ENCODE measurements at regions not wholly inside any gene's neighbourhood (a gene's known extent, or its start where the extent isn't known, plus 50 kb on each side); places are given as distances from the start of the nearest gene placed in this dataset.

DNA sequence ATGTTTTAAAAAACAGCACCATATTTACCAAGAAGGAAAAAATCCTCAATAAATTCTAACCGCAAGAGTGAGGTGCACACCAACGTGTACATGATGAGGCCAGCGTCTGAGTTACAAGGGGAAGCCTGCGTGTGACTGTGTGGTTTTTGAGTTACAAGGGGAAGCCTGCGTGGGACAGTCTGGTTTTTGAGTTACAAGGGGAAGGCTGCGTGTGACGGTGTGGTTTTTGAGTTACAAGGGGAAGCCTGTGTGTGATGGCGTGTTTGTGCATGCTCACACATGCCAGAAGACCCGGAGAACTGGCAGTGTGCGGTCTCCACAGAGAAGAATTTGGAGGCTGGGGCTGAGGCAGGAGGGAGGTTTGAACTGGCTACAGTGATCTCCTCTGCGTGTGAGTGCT is 1376.4 kb downstream of the TBC1D22A start:
- no peak for TF ChIP-seq ZNF555 (tag by site-specific recombination; conservative IDR thresholded peaks at IDR 0.05)
- TF ChIP-seq, protein P1, sequence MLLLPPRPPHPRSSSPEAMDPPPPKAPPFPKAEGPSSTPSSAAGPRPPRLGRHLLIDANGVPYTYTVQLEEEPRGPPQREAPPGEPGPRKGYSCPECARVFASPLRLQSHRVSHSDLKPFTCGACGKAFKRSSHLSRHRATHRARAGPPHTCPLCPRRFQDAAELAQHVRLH (tag by site-specific recombination; IDR thresholded peaks at IDR 0.05) = no peak
- TF ChIP-seq ZNF785 (tag by site-specific recombination; IDR thresholded peaks at IDR 0.05) = no peak
- TF ChIP-seq, protein P2, sequence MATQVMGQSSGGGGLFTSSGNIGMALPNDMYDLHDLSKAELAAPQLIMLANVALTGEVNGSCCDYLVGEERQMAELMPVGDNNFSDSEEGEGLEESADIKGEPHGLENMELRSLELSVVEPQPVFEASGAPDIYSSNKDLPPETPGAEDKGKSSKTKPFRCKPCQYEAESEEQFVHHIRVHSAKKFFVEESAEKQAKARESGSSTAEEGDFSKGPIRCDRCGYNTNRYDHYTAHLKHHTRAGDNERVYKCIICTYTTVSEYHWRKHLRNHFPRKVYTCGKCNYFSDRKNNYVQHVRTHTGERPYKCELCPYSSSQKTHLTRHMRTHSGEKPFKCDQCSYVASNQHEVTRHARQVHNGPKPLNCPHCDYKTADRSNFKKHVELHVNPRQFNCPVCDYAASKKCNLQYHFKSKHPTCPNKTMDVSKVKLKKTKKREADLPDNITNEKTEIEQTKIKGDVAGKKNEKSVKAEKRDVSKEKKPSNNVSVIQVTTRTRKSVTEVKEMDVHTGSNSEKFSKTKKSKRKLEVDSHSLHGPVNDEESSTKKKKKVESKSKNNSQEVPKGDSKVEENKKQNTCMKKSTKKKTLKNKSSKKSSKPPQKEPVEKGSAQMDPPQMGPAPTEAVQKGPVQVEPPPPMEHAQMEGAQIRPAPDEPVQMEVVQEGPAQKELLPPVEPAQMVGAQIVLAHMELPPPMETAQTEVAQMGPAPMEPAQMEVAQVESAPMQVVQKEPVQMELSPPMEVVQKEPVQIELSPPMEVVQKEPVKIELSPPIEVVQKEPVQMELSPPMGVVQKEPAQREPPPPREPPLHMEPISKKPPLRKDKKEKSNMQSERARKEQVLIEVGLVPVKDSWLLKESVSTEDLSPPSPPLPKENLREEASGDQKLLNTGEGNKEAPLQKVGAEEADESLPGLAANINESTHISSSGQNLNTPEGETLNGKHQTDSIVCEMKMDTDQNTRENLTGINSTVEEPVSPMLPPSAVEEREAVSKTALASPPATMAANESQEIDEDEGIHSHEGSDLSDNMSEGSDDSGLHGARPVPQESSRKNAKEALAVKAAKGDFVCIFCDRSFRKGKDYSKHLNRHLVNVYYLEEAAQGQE (tag by site-specific recombination; IDR thresholded peaks at IDR 0.05) = no peak
- TF ChIP-seq, protein P3, sequence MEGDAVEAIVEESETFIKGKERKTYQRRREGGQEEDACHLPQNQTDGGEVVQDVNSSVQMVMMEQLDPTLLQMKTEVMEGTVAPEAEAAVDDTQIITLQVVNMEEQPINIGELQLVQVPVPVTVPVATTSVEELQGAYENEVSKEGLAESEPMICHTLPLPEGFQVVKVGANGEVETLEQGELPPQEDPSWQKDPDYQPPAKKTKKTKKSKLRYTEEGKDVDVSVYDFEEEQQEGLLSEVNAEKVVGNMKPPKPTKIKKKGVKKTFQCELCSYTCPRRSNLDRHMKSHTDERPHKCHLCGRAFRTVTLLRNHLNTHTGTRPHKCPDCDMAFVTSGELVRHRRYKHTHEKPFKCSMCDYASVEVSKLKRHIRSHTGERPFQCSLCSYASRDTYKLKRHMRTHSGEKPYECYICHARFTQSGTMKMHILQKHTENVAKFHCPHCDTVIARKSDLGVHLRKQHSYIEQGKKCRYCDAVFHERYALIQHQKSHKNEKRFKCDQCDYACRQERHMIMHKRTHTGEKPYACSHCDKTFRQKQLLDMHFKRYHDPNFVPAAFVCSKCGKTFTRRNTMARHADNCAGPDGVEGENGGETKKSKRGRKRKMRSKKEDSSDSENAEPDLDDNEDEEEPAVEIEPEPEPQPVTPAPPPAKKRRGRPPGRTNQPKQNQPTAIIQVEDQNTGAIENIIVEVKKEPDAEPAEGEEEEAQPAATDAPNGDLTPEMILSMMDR (tag by site-specific recombination; IDR thresholded peaks at IDR 0.05) = no peak
- no peak for TF ChIP-seq ZNF274 (IDR thresholded peaks at IDR 0.05; ENCODE audit: low read length)
- no peak for TF ChIP-seq ZNF274 (tag by site-specific recombination; IDR thresholded peaks at IDR 0.05; ENCODE audit: borderline replicate concordance)
